ENCODE measurements at regions not wholly inside any gene's neighbourhood (a gene's known extent, or its start where the extent isn't known, plus 50 kb on each side); places are given as distances from the start of the nearest gene placed in this dataset.

GRCh38 chr1:96355961-96356360, 365.6 kb upstream of the PTBP2 start:
- TF ChIP-seq, protein P1, sequence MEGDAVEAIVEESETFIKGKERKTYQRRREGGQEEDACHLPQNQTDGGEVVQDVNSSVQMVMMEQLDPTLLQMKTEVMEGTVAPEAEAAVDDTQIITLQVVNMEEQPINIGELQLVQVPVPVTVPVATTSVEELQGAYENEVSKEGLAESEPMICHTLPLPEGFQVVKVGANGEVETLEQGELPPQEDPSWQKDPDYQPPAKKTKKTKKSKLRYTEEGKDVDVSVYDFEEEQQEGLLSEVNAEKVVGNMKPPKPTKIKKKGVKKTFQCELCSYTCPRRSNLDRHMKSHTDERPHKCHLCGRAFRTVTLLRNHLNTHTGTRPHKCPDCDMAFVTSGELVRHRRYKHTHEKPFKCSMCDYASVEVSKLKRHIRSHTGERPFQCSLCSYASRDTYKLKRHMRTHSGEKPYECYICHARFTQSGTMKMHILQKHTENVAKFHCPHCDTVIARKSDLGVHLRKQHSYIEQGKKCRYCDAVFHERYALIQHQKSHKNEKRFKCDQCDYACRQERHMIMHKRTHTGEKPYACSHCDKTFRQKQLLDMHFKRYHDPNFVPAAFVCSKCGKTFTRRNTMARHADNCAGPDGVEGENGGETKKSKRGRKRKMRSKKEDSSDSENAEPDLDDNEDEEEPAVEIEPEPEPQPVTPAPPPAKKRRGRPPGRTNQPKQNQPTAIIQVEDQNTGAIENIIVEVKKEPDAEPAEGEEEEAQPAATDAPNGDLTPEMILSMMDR (IDR thresholded peaks at IDR 0.05; ENCODE audit: low read depth, low read length, missing input control): no peak
- TF ChIP-seq, protein P2, sequence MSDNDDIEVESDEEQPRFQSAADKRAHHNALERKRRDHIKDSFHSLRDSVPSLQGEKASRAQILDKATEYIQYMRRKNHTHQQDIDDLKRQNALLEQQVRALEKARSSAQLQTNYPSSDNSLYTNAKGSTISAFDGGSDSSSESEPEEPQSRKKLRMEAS (IDR thresholded peaks at IDR 0.05): no peak
- TF ChIP-seq JUND (IDR thresholded peaks at IDR 0.05) (no peak), TAF1 (conservative IDR thresholded peaks at IDR 0.05) (no peak), ATF3 (IDR thresholded peaks at IDR 0.05) (no peak), RAD21 (IDR thresholded peaks at IDR 0.05) (no peak), RXRA (IDR thresholded peaks at IDR 0.05) (no peak), NR2F2 (IDR thresholded peaks at IDR 0.05) (no peak), EGR1 (IDR thresholded peaks at IDR 0.05; ENCODE audit: low read depth in 2 of 2) (no peak), YY1 (IDR thresholded peaks at IDR 0.05) (no peak), HNF4G (IDR thresholded peaks at IDR 0.05) (no peak), ZBTB33 (IDR thresholded peaks at IDR 0.05) (no peak), SP1 (IDR thresholded peaks at IDR 0.05) (no peak)
- TF ChIP-seq, protein P3, sequence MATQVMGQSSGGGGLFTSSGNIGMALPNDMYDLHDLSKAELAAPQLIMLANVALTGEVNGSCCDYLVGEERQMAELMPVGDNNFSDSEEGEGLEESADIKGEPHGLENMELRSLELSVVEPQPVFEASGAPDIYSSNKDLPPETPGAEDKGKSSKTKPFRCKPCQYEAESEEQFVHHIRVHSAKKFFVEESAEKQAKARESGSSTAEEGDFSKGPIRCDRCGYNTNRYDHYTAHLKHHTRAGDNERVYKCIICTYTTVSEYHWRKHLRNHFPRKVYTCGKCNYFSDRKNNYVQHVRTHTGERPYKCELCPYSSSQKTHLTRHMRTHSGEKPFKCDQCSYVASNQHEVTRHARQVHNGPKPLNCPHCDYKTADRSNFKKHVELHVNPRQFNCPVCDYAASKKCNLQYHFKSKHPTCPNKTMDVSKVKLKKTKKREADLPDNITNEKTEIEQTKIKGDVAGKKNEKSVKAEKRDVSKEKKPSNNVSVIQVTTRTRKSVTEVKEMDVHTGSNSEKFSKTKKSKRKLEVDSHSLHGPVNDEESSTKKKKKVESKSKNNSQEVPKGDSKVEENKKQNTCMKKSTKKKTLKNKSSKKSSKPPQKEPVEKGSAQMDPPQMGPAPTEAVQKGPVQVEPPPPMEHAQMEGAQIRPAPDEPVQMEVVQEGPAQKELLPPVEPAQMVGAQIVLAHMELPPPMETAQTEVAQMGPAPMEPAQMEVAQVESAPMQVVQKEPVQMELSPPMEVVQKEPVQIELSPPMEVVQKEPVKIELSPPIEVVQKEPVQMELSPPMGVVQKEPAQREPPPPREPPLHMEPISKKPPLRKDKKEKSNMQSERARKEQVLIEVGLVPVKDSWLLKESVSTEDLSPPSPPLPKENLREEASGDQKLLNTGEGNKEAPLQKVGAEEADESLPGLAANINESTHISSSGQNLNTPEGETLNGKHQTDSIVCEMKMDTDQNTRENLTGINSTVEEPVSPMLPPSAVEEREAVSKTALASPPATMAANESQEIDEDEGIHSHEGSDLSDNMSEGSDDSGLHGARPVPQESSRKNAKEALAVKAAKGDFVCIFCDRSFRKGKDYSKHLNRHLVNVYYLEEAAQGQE (IDR thresholded peaks at IDR 0.05): no peak

All from liver (tissue), 3 donors.